HG03520 (cell line): ENCODE measurements at regions not wholly inside any gene's neighbourhood (a gene's known extent, or its start where the extent isn't known, plus 50 kb on each side); places are given as distances from the start of the nearest gene placed in this dataset.

ENCODE experiments used
- ATAC-seq: cut with Tn5 transposase; IDR thresholded peaks from one replicate; pipeline ENCODE4 v1.9.1; 2021; ENCODE audit warnings: mild to moderate bottlenecking, moderate library complexity; ENCODE audit not compliant: unreplicated experiment

GRCh38 chr3:44013967-44014366, 227.7 kb upstream of the TOPAZ1 start:
- ATAC-seq = no peak

DNA sequence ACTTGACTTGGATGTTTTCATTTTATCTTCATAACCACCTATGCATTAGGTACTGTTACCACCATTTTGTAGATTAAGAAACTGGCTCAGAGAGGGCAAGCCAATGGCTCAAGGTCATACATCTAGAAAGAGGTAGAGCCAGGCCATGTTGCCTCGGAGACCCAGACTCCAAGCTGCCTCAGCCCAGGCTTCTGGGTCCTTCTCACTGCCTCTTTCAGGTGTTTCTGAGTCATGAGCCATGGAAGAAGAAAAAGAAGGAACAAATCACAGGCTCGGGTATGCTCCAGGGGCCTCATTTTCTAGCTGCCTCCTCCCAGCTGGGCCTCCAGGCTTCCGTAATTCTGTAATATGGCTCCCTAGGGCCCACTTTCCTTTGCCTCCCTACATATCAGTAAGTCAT, 226.5 kb upstream of the TOPAZ1 start:
- no peak for ATAC-seq

- ATAC-seq = no peak
These were observed 224.9 kb upstream of the TOPAZ1 start for GRCh38 chr3:44016818-44017217.

DNA sequence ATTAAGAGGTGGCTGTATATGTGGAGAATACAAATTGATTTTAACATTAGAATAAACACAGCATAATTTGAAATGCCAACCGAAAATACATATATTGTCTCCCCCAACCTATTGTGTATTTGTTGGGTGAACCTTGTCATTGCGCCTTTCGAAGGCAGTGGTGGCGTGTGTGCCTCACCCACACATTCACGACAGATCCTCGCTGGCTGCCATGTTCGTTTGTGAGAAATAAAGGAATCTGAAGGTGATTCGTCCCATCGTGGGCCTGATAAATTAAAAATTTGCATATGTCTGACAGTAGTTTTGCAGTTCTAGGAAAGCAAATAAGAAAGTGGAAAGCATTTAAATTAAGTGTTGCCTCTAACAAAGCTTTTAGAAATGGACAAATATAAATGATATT, 222.8 kb upstream of the TOPAZ1 start:
- no peak for ATAC-seq

DNA sequence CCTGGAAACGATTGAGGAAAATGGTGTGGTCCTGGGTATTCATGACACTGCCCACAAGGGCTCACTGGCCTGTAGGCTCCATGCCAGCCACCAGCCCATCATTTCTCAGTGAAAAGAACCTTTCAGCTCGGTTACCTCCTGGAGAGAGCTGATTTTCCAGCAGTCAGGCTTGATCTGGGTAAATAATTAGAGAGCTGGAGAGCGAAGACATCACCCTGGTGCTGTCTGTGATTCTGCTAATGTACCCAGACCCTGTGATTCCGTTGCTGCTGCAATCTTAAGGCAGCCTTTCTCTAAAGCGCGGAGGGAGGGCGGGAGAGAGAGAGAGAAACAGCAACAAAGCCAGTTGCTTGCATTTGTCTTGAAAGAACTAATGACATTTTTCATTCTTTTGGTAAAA, 221.9 kb upstream of the TOPAZ1 start:
- ATAC-seq = no peak

DNA sequence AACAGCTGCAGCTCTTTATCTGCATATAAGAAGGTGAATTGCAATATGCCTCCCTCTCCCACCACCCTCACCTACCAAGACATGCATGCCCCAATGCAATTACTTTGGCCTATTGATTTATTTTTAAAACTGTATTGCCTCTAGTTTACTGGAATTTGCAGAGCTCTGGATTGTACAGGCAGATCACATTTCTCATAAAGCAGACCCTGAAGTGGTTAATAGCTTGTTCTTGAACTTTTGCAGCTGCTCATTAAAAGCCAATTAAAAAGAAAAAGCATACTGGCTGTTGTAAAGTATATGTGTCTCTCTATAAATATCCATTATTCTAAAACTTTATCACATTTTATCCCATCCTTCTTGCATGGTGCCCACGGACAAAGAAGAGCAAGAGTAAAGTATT, 221.5 kb upstream of the TOPAZ1 start:
- ATAC-seq = no peak

DNA sequence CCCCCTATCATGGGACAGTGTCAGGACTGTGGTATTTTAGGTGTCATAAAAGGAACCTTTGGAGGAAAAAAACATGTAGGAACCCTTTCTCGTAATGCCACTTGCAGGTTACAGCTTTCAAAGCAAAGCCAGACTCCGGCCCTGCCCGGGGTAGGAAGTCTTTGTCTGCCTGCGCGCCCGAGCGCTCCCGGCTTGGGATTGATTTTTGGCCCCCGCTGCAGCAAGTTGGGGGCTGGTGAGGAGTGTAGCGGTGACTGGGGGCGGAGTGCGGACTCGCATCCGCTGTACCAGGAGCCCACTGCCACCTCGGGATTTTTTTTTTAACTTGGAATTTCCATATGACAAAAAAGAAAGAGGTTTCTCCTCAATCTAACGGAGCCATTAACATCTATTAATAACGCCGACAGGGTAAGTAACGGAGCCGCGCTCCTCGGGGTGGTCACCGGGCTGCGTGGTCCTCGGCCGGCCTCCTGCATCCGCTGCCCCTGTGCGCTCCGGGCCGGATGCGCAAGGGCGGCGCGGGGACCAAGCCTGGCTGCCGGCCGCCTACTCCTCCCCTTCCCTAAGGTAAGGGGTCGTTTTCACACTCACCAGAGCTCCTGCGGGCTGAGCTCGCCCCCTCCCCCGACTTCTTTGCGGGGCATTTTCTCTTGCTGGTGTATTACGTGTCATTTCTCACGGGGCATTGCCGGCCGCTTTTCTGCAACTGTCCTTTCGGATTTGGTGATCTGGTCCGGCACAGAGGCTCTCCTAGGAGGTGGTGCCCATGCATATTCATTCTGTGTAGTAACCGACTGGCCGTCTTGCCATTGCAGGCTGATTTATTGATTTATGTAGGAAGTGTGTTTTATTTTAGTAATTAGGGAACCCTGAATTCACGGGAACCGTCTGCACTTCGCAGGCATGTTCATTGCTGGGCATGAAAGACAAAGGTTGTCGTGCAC, 219.8 kb upstream of the TOPAZ1 start:
- ATAC-seq = no peak

DNA sequence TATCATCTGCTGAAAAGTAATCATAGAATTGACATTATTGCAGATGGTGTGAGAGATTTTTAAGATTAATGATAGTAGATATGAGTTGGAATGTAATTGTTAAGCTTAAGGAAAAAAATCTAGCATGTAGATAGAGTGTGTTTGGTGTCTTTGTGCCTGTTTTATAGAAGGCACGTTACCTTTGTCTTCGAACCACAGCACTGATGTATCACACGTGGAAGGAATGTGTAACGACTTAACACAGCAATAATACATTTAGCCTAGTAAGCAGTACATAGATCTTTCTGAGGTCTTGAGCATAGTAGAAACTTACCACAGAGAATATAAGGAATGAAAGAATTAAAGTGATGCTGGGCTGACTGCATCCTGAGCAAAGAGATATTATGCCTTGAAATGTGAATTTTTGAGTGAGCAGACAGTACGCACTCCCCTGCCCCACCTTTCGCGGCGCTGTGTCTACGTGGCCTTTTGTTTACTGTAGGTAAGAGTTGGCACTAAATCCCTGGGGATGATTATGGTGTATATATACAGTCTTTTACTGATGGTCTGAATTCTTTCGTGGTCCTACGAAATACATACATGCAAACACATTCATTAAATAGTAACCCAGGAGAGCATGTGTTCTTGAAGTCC, 217.6 kb upstream of the TOPAZ1 start:
- ATAC-seq = no peak

GRCh38 chr3:44026220-44026865, 215.3 kb upstream of the TOPAZ1 start:
- ATAC-seq = no peak

DNA sequence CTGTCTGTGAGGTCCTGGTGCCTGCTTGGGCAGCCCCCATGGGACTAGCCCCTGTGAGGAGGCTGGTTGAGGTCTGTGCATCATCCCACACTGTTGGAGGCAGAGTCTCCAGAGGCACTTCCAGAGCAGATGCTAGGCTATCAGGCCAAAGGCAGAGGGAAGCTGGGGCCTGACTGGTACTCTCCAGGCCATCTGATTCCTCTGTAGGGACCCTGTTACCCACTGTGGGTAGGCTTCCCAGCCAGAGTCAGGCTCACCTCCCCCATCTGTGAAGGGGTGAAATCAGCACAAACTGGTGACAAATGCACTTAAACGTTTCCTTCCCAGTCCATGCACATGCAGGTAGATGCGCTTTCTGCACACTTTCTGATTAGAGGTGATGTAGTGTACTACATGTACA, 212.6 kb upstream of the TOPAZ1 start:
- no peak for ATAC-seq

DNA sequence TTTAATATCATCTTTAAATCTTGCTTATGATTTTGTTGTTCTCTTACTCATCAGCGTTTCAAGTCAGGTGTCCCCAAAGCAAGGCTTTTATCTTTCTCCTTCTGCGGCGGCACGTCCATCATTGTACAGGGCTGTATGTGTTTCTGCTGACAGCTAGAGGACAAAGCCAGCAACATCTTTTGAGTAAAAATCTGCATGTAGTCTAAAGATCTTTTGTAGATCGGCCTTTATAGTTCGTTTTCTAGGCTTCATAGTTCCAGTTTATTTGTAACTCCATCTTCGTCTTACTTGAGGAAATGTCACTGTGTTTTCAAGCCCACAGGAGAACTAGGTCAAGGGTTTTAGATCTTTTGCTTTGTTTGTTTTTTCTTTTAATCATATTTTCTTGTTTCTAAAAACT, 211.4 kb upstream of the TOPAZ1 start:
- ATAC-seq = no peak

DNA sequence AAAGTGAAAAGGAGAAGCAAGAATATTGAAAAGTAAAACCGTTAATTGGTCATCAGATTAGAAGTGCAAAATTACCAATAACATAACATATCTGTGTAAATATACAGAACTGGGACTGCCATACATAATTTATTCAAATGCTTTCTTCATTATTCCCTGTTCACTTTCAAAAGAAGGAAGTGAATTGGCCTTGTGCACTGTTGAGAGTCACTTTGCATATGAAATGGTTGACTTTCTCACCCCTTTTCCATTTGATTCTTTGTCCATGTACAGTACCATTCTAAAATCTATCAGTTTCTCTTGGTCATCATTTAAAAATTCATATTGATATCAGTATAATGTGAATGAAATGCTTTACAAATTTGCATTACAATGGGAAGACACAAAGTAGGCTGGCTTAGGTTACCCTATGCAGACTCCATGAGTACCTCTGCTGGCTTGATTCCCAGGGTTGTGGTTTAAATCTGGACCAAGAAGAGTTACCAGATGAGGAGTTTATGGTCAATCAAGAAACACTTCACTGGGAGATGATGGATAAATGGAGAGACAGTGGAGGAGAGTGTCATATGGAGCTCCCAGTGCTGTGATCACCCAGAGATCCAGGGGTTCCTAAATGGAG, 210.9 kb upstream of the TOPAZ1 start:
- ATAC-seq = no peak

- ATAC-seq = no peak
These were observed 210.0 kb upstream of the TOPAZ1 start for GRCh38 chr3:44031387-44032380.

GRCh38 chr3:44032487-44032886, 209.2 kb upstream of the TOPAZ1 start:
- ATAC-seq = no peak

DNA sequence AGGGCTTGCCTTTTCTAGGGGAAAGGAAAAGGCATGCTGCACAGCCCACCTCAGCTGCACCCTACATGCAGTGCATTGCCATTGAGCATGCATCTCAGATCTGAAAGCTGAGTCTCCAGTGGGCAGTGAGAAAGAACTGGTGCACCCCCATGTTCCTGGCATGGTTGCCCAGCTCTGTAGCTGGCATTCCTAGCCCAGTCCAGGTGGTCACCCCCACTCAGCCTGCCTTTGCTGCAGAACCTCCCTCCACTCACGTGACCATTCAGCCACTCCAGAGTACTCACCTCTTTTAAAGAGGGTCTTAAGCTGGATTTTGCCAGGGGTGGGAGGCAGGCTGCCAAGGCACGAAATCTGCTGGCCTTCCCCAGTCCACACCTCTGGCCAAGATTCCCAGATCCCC, 208.6 kb upstream of the TOPAZ1 start:
- no peak for ATAC-seq

- no peak for ATAC-seq
These were observed 204.8 kb upstream of the TOPAZ1 start for GRCh38 chr3:44036850-44037249.

GRCh38 chr3:44039006-44039405, 202.7 kb upstream of the TOPAZ1 start:
- ATAC-seq = no peak

DNA sequence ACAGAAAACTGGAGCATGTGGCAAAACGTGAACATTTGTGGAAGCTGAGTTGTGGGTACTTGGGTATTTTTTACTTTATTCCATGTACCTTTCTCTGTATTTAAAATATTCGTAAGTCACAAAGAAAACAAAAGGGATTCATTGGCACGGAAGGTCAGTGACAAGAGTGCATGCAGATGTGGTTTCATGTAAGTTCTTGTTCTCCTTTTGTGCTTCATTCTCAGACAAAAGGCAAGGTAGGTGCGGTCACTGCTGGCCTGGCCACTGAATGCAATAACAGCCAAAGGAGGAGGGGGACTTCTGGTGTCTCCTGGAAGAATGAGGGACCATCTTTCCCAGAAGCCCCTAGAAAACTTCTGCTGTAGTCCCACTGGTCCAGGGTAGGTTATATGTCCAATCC, 200.0 kb upstream of the TOPAZ1 start:
- ATAC-seq = no peak

DNA sequence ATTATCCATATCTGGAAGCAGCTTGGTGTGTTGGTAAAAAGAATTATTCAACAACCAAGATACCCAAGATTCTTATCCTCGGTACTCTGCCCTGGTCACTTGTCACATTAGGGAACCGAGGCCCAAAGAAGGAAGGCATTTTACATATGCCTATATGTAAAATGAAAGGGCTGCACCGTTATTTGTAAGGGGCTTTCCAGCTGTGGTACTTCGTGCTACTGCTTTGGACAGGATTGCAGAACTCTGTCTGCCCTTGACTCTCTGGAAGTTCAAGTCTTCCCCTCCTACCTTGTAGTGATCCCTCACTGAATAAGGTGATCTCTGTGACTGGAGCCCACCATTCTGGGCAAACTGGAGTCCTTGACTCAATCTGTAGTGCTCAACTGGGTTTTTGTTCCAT, 198.9 kb upstream of the TOPAZ1 start:
- ATAC-seq = no peak
